CD4-positive, alpha-beta T cell treated with Interleukin-4 for 1 hour (primary cell): ENCODE measurements at regions not wholly inside any gene's neighbourhood (a gene's known extent, or its start where the extent isn't known, plus 50 kb on each side); places are given as distances from the start of the nearest gene placed in this dataset.
A peak's percentile ranks its signal among the peaks of the same experiment; 100 is the strongest.
"Not testable (repeated sequence)": the region's sequence is repeated elsewhere in the genome, so short reads cannot be mapped to it uniquely, and the experiment has no call there.

Source experiments
- DNase-seq, 2 donors: peaks; one replicate each; pipeline ENCODE4 v3.0.0-alpha.2; 2020 to 2022

DNA sequence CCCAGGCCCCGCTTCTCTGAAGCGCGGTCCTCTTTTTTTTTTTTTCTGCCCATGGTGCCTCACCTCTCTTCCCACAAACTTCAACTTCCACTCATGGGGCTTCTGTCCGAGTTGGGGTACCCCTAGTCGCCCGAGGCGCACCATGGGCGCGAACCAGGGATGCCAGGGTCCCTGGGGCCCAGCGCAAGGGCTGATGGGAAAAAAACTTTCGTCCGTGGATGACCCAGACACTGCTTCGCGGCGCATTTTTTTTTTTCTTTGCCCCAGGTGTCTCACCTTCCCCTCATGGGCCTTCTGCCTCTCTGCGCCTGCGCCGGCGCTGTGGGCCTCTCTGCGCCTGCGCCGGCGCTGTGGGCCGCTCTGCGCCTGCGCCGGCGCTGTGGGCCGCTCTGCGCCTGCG lies 1268.8 kb downstream of the FOXD4L5 start:
- DNase-seq = peak in 1 of 2 donors; percentile 32

DNA sequence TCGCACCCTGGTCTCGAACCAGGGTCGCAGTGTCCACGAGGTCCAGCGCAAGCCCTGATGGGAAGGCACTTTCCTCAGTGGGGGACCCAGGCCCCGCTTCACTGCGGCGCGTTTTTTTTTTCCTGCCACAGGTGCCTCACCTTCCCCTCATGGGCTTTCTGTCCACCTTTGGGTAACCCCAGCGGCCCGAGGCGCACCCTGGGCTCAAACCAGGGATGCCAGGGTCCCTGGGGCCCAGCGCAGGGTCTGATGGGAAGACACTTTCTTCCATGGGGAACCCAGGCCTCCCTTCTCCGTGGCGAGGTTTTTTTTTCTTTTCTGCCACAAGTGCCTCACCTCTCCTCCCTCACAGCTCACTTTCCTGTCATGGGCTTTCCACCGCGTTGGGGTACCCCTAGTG lies 1269.9 kb downstream of the FOXD4L5 start:
- no peak for DNase-seq

DNA sequence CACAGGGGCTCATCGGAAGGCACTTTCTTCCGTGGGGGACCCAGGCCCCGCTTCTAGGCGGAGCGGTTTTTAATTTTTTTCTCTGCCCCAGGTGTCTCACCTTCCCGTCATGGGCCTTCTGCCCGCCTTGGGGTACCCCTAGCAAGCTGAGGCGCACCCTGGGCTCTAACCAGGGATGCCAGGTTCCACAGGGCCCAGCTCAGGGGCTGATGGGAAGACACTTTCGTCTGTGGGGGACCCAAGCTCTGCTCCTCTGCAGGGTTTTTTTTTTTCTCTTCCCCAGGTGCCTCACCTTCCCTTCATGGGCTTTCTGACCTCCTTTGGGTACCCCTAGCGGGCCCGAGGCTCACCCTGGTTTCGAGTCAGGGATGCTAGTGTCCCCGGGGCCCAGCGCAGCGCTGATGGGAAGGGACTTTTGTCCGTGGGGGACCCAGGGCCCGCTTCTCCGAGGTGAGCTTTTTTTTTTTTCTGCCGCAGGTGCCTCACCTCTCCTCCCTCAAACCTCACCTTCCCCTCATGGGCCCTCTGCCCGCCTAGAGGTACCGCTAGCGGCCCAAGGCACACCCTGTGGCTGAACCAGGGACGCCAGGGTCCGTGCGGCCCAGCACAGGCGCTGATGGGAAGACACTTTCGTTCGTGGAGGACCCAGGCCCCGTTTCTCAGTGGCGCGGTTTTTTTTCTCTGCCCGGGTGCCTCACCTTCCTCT lies 1270.5 kb downstream of the FOXD4L5 start:
- DNase-seq = not testable (repeated sequence)

DNA sequence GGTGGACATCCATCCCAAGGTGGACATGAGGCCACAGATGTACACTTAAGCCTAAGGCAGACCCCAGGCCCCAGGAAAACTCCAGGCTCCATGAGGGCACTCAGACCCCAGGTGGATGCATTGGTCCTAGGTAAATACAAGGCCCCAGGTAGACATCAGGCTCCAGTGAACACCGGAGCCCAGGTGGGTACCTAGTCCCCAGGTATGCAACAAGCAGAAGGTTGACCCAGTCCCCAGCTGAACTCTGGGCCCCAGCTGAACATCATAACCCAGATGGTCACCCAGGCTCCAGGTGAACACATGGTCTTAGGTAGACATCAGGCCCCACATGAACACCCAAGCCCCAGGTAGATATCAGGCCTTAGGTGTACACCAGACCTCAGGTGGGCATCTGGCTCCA lies 1271.9 kb downstream of the FOXD4L5 start:
- DNase-seq = not testable (repeated sequence)

DNA sequence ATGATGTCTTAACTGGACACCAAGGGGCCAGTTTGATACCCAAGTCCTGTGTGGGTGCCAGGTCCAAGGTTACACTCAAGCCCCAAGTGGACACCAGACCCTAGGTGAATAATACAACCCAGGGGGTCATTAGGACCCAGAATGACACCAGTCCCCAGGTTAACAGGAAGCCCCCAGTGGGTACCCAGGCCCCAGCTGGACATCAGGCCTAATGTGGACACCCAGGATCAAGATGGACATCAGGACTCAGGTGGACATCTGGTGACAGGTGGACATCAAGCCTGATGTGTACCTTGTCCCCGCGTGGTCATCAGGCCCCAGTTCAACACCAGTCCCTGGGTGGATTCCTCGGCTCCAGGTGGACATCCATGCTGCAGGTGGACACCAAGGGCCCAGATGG lies 1273.0 kb downstream of the FOXD4L5 start:
- DNase-seq = not testable (repeated sequence)

DNA sequence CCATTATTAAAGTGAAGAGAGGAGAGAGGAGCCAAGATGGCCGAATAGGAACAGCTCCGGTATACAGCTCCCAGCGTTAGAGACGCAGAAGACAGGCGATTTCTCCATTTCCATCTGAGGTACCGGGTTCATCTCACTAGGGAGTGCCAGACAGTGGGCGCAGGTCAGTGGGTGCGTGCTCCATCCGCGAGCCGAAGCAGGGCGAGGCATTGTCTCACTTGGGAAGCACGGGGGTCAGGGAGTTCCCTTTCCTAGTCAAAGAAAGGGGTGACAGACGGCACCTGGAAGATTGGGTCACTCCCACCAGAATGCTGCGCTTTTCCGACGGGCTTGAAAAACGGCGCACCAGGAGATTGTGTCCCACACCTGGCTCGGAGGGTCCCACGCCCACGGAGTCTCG lies 1305.3 kb downstream of the FOXD4L5 start:
- not testable (repeated sequence) for DNase-seq
